Liver (tissue), 8 donors: ENCODE measurements at regions not wholly inside any gene's neighbourhood (a gene's known extent, or its start where the extent isn't known, plus 50 kb on each side); places are given as distances from the start of the nearest gene placed in this dataset.

Experiments used
- DNase-seq: peaks from one replicate; pipeline ENCODE4 v3.0.0-alpha.2; 2017; ENCODE audit warnings: low spot score
- H3K27ac ChIP-seq, 2 donors: one replicate each; pipeline ENCODE4 v1.7.0; 2013; ENCODE audit warnings: inconsistent platforms in 2 of 2, low read length in 2 of 2, control low read depth in 1 of 2, low read depth in 1 of 2, mild to moderate bottlenecking in 1 of 2
- H3K27me3 ChIP-seq, 4 donors: one replicate each; pipeline versions ENCODE4 v1.6.1 to v1.7.0; 2013; ENCODE audit warnings: low read length in 3 of 4, inconsistent platforms in 1 of 4, mild to moderate bottlenecking in 1 of 4, moderate library complexity in 1 of 4; ENCODE audit not compliant: control insufficient read depth in 4 of 4, insufficient read depth in 4 of 4
- H3K36me3 ChIP-seq, 4 donors: one replicate each; pipeline versions ENCODE4 v1.6.1 to v1.7.0; 2013; ENCODE audit warnings: low read length in 3 of 4, mild to moderate bottlenecking in 3 of 4, low read depth in 1 of 4, moderate library complexity in 1 of 4; ENCODE audit not compliant: control insufficient read depth in 4 of 4, insufficient read depth in 3 of 4
- H3K4me1 ChIP-seq, 4 donors: one replicate each; pipeline versions ENCODE4 v1.6.1 to v1.7.0; 2013; ENCODE audit warnings: low read length in 3 of 4, mild to moderate bottlenecking in 3 of 4, moderate library complexity in 1 of 4; ENCODE audit not compliant: control insufficient read depth in 4 of 4, insufficient read depth in 4 of 4
- H3K4me3 ChIP-seq, 3 donors: one replicate each; pipeline versions ENCODE4 v1.6.1 to v1.7.0; 2013; ENCODE audit warnings: low read length in 3 of 3, control low read depth in 1 of 3, low read depth in 1 of 3, mild to moderate bottlenecking in 1 of 3
- H3K9ac ChIP-seq, 2 donors: one replicate each; pipeline ENCODE4 v1.7.0; 2013; ENCODE audit warnings: low read length in 2 of 2, mild to moderate bottlenecking in 2 of 2, moderate library complexity in 2 of 2, control low read depth in 1 of 2, low read depth in 1 of 2
- H3K9me3 ChIP-seq, 4 donors: one replicate each; pipeline versions ENCODE4 v1.6.1 to v1.7.0; 2013; ENCODE audit warnings: low read length in 3 of 4; ENCODE audit not compliant: control insufficient read depth in 4 of 4
- CTCF ChIP-seq: fragments of 150-350 bp; IDR thresholded peaks from 2 replicates; pipeline ENCODE4 v1.5.1; 2017; ENCODE audit warnings: improper control_type of control experiment, low read depth, low read length; ENCODE audit not compliant: missing input control
- EGR1 ChIP-seq, 2 donors: IDR thresholded peaks; 2 replicates each; pipeline ENCODE4 v1.6.1; 2016 to 2018; ENCODE audit warnings: antibody characterized with exemption in 2 of 2, low read depth in 2 of 2
- FOXA1 ChIP-seq: IDR thresholded peaks from 2 replicates; pipeline ENCODE4 v1.6.1; 2016; ENCODE audit warnings: antibody characterized with exemption
- FOXA2 ChIP-seq: IDR thresholded peaks from 2 replicates; pipeline ENCODE4 v1.6.1; 2016; ENCODE audit warnings: antibody characterized with exemption
- GABPA ChIP-seq, 2 donors: IDR thresholded peaks in 1 of 2; conservative IDR thresholded peaks in 1 of 2; 2 replicates each; pipeline ENCODE4 v1.6.1; 2016; ENCODE audit warnings: antibody characterized with exemption in 2 of 2, mild to moderate bottlenecking in 1 of 2, moderate library complexity in 1 of 2
- HNF4A ChIP-seq, 2 donors: conservative IDR thresholded peaks; 2 replicates each; pipeline ENCODE4 v1.6.1; 2016; ENCODE audit warnings: antibody characterized with exemption in 2 of 2, mild to moderate bottlenecking in 2 of 2
- NR2F2 ChIP-seq: IDR thresholded peaks from 2 replicates; pipeline ENCODE4 v1.6.1; 2016; ENCODE audit warnings: antibody characterized with exemption
- RAD21 ChIP-seq, 2 donors: IDR thresholded peaks; 2 replicates each; pipeline ENCODE4 v1.6.1; 2016; ENCODE audit warnings: antibody characterized with exemption in 2 of 2, mild to moderate bottlenecking in 2 of 2
- REST ChIP-seq: IDR thresholded peaks from 2 replicates; pipeline ENCODE4 v1.6.1; 2016; ENCODE audit warnings: antibody characterized with exemption, mild to moderate bottlenecking
- RXRA ChIP-seq, 2 donors: IDR thresholded peaks; 2 replicates each; pipeline ENCODE4 v1.6.1; 2017 to 2018; ENCODE audit warnings: antibody characterized with exemption in 2 of 2, mild to moderate bottlenecking in 1 of 2
- SP1 ChIP-seq: IDR thresholded peaks from 2 replicates; pipeline ENCODE4 v1.6.1; 2018; ENCODE audit warnings: antibody characterized with exemption, mild to moderate bottlenecking
- YY1 ChIP-seq: IDR thresholded peaks from 2 replicates; pipeline ENCODE4 v1.6.1; 2016; ENCODE audit warnings: antibody characterized with exemption, mild to moderate bottlenecking
- ZBTB33 ChIP-seq: IDR thresholded peaks from 2 replicates; pipeline ENCODE4 v1.6.1; 2016; ENCODE audit warnings: antibody characterized with exemption
- WGBS: extraction: QIAGEN DNeasy Blood & Tissue Kit; methylation state at CpG from one replicate; pipeline ENCODE4 v1.1.7; 2013; 5-methylcytosine and 5-hydroxymethylcytosine counted together
- TF ChIP-seq, protein P1 (sequence below): IDR thresholded peaks from 2 replicates; pipeline ENCODE4 v1.6.1; 2016; ENCODE audit warnings: antibody characterized with exemption
- TF ChIP-seq, protein P2 (sequence below): IDR thresholded peaks from 2 replicates; pipeline ENCODE4 v1.6.1; 2016; ENCODE audit warnings: antibody characterized with exemption
- donor health status: healthy.
- donor health status: healthy.
- donor health status: healthy.
- donor health status: healthy.
- donor health status: healthy.

DNA sequence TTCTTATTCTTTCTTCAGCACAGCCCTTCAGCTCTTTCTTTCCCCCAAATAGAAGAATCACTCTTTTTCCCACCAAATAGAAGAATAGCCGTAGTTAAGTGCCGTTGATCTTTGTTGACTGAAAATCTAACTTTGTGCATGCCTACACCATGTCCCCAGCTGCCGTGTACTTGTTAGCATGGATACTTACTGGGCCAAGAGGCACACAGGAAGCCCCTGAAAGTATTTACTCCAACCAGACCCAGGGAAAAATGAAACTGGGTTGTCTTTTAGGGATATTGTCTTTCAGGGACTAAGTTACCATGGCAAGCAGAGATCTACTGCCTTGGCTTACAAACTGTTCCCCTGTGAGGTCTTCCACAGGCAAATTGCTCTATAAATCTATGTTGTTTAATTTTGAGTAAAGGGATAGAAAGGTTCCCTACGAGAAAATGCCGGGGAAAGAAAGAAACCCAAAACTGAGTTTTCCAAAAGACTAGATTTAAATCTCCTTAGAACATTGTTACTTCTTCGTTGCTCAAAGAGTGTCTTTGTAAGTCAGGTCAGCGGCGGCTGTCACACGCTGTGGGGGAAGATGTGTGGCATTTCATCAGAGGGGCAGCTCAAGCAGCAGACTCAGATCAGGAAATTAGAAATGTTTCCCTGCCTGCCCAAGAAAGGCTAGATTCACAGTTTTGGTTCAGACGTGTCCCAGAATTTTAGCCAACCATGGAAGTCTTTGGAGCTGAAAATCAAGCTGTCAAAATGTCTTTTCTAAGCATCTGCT, 152.7 kb upstream of the PRNP start:
- Histone ChIP-seq H3K36me3 (no peaks in the 10 kb centered on the region), H3K27ac (no peak overlapping the region), H3K9me3 (peaks cover 0 to 5% (median 1%) of the 10 kb centered on the region in 4 donors), H3K27me3 (peaks cover 2 to 8% (median 4%) of the 10 kb centered on the region in 4 donors), H3K4me3 (no peak overlapping the region), H3K9ac (no peak overlapping the region), H3K4me1 (no peaks in the 10 kb centered on the region)
- 73% methylated on average over 10 of the region's 10 CpGs for WGBS
- no peak for TF ChIP-seq RXRA (IDR thresholded peaks at IDR 0.05)
- TF ChIP-seq, protein P1, sequence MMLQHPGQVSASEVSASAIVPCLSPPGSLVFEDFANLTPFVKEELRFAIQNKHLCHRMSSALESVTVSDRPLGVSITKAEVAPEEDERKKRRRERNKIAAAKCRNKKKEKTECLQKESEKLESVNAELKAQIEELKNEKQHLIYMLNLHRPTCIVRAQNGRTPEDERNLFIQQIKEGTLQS, result no peak
- TF ChIP-seq YY1, result no peak
- TF ChIP-seq HNF4A (conservative IDR thresholded peaks at IDR 0.05), result no peak
- no peak for TF ChIP-seq NR2F2
- TF ChIP-seq FOXA1, result no peak
- TF ChIP-seq RAD21 (IDR thresholded peaks at IDR 0.05), result no peak
- no peak for TF ChIP-seq FOXA2
- DNase-seq, result no peak

DNA sequence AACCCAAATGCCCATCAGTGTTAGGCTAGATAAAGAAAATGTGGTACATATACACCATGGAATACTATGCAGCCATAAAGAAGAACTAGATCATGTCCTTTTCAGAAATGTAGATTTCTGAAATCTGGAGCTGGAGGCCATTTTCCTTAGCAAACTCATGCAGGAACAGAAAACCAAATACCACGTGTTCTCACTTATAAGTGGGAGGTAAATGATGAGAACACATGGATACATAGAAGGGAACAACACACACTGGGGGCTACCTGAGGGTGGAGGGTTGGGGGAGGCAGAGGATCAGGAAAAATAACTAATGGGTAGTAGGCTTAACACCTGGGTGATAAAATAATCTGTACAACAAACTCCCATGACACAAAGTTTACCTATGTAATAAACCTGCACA, 153.5 kb upstream of the PRNP start:
- Histone ChIP-seq H3K4me3 (no peak overlapping the region), H3K27ac (no peak overlapping the region), H3K9ac (no peak overlapping the region), H3K36me3 (no peaks in the 10 kb centered on the region), H3K9me3 (peaks cover 0 to 5% (median 1%) of the 10 kb centered on the region in 4 donors), H3K4me1 (no peaks in the 10 kb centered on the region), H3K27me3 (peaks cover 2 to 8% (median 4%) of the 10 kb centered on the region in 4 donors)
- DNase-seq, result no peak
- TF ChIP-seq YY1 (no peak), ZBTB33 (no peak), RAD21 (IDR thresholded peaks at IDR 0.05) (no peak), FOXA1 (no peak), FOXA2 (no peak), CTCF (no peak), SP1 (no peak), NR2F2 (no peak)
- TF ChIP-seq, protein P1, result no peak
- TF ChIP-seq, protein P2, sequence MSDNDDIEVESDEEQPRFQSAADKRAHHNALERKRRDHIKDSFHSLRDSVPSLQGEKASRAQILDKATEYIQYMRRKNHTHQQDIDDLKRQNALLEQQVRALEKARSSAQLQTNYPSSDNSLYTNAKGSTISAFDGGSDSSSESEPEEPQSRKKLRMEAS, result no peak
- 55% methylated on average over 1 of the region's 1 CpG for WGBS

GRCh38 chr20:4524792-4525191, 161.5 kb upstream of the PRNP start:
- no peaks in the 10 kb centered on the region for H3K36me3 ChIP-seq
- peaks cover 0 to 5% (median 3%) of the 10 kb centered on the region in 4 donors for H3K9me3 ChIP-seq
- no peak overlapping the region for H3K27ac ChIP-seq
- peaks cover 0 to 8% (median 0%) of the 10 kb centered on the region in 4 donors for H3K27me3 ChIP-seq
- H3K4me3 ChIP-seq, result no peak overlapping the region
- WGBS, result 63% methylated on average over 1 of the region's 1 CpG
- no peak for DNase-seq
- no peaks in the 10 kb centered on the region for H3K4me1 ChIP-seq
- H3K9ac ChIP-seq, result no peak overlapping the region
- TF ChIP-seq ZBTB33 (no peak), SP1 (no peak), REST (no peak), EGR1 (IDR thresholded peaks at IDR 0.05; ENCODE audit: low read depth in 2 of 2) (no peak), YY1 (no peak), RXRA (IDR thresholded peaks at IDR 0.05) (no peak), FOXA1 (no peak), GABPA (IDR thresholded peaks at IDR 0.05 in 1 of 2, conservative IDR thresholded peaks at IDR 0.05 in 1 of 2) (no peak)
- TF ChIP-seq, protein P2, result no peak
